GM12874 (cell line): ENCODE measurements at regions not wholly inside any gene's neighbourhood (a gene's known extent, or its start where the extent isn't known, plus 50 kb on each side); places are given as distances from the start of the nearest gene placed in this dataset.

Experiments used
- TF ChIP-seq, protein P1 (sequence below): IDR thresholded peaks from 2 replicates; pipeline ENCODE4 v1.5.1; 2011; ENCODE audit warnings: low read depth, mild to moderate bottlenecking, control low read depth, low read length, moderate library complexity; ENCODE audit not compliant: insufficient read depth

DNA sequence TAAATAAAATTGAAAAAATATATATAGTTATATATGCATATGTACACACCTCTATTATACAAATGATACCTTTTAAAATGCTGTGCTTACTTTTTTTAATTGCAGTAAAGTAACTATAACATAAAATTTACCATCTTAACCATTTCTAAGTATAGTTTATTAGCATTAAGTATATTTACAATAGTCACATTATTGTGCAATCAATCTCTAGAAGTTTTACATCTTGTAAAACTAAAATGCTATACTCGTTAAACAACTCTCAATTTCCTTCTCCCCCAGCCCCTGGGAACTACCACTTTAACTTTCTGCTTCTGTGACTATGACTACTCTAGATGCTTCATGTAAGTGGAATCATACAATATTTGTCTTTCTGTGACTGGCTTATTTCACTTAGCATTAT, 146.7 kb upstream of the DST start:
- TF ChIP-seq, protein P1, sequence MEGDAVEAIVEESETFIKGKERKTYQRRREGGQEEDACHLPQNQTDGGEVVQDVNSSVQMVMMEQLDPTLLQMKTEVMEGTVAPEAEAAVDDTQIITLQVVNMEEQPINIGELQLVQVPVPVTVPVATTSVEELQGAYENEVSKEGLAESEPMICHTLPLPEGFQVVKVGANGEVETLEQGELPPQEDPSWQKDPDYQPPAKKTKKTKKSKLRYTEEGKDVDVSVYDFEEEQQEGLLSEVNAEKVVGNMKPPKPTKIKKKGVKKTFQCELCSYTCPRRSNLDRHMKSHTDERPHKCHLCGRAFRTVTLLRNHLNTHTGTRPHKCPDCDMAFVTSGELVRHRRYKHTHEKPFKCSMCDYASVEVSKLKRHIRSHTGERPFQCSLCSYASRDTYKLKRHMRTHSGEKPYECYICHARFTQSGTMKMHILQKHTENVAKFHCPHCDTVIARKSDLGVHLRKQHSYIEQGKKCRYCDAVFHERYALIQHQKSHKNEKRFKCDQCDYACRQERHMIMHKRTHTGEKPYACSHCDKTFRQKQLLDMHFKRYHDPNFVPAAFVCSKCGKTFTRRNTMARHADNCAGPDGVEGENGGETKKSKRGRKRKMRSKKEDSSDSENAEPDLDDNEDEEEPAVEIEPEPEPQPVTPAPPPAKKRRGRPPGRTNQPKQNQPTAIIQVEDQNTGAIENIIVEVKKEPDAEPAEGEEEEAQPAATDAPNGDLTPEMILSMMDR: no peak

DNA sequence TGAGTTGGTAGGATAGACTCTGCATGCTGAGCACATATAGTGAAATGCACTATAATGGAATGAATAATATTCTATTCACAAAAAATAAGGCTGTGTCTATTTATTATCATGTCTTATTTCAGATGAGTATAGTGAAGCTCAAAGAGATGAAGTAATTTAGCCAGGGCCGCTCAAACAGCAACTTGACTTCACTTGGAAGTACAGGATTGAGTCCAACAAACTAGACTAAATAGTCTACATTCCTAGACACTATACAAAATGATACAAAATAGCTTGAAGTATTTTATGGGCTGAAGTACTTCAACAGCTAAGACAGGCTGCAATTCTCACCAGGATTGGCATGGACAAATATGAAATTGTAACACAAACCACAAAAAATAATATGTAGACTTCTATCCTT, 144.5 kb upstream of the DST start:
- TF ChIP-seq, protein P1: no peak

DNA sequence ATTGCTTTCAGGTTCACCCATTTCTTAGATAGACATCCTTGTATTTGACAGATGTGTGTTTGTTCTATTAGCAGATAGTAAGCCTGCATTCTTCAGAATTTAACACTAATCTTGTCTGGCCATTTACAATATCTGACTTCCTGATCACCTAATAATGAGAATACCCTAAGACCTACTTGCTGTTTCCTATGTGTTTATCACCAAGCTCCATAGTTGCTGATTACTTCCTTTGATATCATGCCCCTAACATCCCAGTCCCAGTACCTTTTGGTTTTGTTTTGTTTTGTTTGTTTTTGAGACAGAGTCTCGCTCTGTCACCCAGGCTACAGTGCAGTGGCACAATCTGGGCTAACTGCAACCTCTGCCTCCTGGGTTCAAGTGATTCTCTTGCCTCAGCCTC, 143.6 kb upstream of the DST start:
- TF ChIP-seq, protein P1: no peak

GRCh38 chr6:56775498-56776166, 132.9 kb upstream of the DST start:
- TF ChIP-seq, protein P1: no peak

DNA sequence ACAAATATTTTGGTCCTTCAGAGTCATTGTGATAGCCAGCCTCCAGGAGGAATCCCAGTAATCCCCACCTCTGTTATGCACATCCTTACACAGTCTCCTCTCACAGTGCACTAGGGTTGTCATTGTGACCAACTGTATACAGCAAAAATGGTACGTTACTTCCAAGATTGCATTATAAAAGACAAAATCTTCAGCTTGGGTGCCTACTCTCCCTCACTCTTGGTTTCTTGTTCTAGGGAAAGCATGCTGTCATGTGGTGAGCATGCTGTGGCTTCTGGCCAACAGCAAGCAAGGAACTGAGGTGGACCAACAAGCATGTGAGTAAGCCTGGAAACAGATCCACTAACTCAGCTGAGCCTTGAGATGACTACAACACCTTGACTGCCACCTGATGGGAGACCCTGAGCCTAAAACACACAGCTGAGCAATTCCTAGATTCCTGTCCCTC, 130.1 kb upstream of the DST start:
- TF ChIP-seq, protein P1: no peak

DNA sequence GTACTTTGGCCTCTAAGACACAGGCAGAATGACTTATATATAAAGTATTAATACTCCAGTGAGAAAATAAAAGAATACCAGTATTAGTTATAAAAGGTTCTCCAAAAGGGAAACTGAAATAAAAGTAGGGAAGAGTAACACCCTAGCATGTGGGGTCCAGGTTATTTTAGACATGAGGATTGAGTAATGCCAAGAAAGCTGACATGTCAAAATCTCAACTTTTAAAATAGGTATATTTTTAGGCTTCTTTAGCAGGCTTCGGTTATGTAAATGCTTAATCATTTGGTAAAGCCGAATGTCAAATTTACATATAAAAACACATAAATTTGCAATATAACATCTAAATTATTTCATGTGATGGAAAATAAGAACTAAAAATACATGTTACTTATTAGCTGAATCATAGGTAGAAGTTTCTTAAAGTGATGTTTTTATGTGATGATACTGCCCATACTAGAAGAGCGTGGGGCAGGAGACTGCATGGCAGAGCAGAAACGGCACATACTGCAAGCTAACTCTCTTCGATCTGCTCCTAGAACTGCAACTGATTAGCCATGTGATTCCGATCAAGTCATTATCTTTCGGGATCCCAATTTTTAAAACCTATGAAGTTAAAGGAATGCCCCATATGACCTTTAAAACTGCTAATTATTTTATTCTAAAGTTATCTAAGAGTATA, 129.4 kb upstream of the DST start:
- TF ChIP-seq, protein P1: no peak

DNA sequence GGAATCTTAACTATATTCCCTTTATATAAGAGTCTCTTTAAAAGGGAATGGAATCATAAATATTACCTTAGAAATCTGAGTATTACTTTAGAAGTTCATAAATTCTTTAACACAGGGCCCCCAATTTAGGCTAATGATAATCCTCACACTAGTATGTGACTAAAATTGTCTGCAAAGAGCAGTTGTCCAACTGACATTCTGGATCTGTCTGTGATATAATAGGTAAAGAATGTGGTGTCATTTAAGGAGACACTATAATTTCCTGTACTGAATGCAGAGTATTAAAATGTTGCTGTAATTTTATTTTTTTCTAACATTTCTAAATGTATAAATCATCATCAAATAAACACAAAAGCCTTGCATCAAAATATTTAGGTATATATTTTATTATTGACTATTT, 128.5 kb upstream of the DST start:
- TF ChIP-seq, protein P1: no peak
